DOHH2 (cell line): ENCODE measurements at regions not wholly inside any gene's neighbourhood (a gene's known extent, or its start where the extent isn't known, plus 50 kb on each side); places are given as distances from the start of the nearest gene placed in this dataset.
"Not testable (repeated sequence)": the region's sequence is repeated elsewhere in the genome, so short reads cannot be mapped to it uniquely, and the experiment has no call there.

Experiments used
- H3F3A ChIP-seq: fragments of 200-600 bp; sonication (generic), shearing (Covaris generic); 2 replicates; pipeline ENCODE4 v1.6.0; 2016; ENCODE audit warnings: antibody characterized with exemption, mild to moderate bottlenecking; ENCODE audit not compliant: control insufficient read depth, insufficient read depth
- H3K27ac ChIP-seq: fragments of 200-600 bp; sonication (generic); 2 replicates; pipeline ENCODE4 v1.5.1; 2014; ENCODE audit warnings: low read depth, mild to moderate bottlenecking, low read length, moderate library complexity
- H3K27me3 ChIP-seq: fragments of 200-600 bp; sonication (generic); 2 replicates; pipeline ENCODE4 v1.6.1; 2014; ENCODE audit warnings: mild to moderate bottlenecking, low read length, mixed read lengths; ENCODE audit not compliant: control insufficient read depth
- H3K36me3 ChIP-seq: fragments of 200-600 bp; sonication (generic); 2 replicates; pipeline ENCODE4 v1.6.1; 2014; ENCODE audit warnings: mild to moderate bottlenecking, low read length, moderate library complexity, mixed read lengths; ENCODE audit not compliant: control insufficient read depth
- H3K4me1 ChIP-seq: fragments of 200-600 bp; sonication (generic); 2 replicates; pipeline ENCODE4 v1.6.1; 2014; ENCODE audit warnings: mild to moderate bottlenecking, low read length, mixed read lengths; ENCODE audit not compliant: control insufficient read depth
- H3K4me2 ChIP-seq: fragments of 200-600 bp; sonication (generic); 2 replicates; pipeline ENCODE4 v1.6.0; 2014; ENCODE audit warnings: mild to moderate bottlenecking, low read length, moderate library complexity
- H3K4me3 ChIP-seq: fragments of 200-600 bp; sonication (generic); 2 replicates; pipeline ENCODE4 v1.5.1; 2014; ENCODE audit warnings: mild to moderate bottlenecking, low read length, mixed read lengths
- H3K79me2 ChIP-seq: fragments of 200-600 bp; sonication (generic); 2 replicates; pipeline ENCODE4 v1.6.1; 2014; ENCODE audit warnings: mild to moderate bottlenecking, low read length, mixed read lengths; ENCODE audit not compliant: control insufficient read depth
- H3K9me2 ChIP-seq: fragments of 200-600 bp; sonication (generic); replicated peaks from 2 replicates; pipeline ENCODE4 v1.6.1; 2014; ENCODE audit warnings: mild to moderate bottlenecking, low read length, mixed read lengths; ENCODE audit not compliant: control insufficient read depth
- H3K9me3 ChIP-seq: fragments of 200-600 bp; sonication (generic); 2 replicates; pipeline ENCODE4 v1.6.1; 2014; ENCODE audit warnings: antibody characterized with exemption, low read length, mixed read lengths; ENCODE audit not compliant: control insufficient read depth, insufficient read depth
- H4K20me1 ChIP-seq: fragments of 200-600 bp; sonication (generic); 2 replicates; pipeline ENCODE4 v1.6.0; 2014; ENCODE audit warnings: low read depth, mild to moderate bottlenecking, antibody characterized with exemption, low read length, moderate library complexity; ENCODE audit not compliant: control insufficient read depth, insufficient read depth
- EZH2phosphoT487 ChIP-seq: fragments of 200-600 bp; sonication (generic); IDR thresholded peaks from 2 replicates; pipeline ENCODE4 v1.6.1; 2017; ENCODE audit warnings: borderline replicate concordance, mild to moderate bottlenecking, antibody characterized with exemption, low read length, moderate library complexity, mixed read lengths
- TF ChIP-seq, protein P1 (sequence below): fragments of 200-600 bp; sonication (generic); IDR thresholded peaks from one replicate; pipeline ENCODE4 v1.5.1; 2014; ENCODE audit warnings: antibody characterized with exemption, mild to moderate bottlenecking, low read depth, low read length; ENCODE audit not compliant: poor library complexity, severe bottlenecking

GRCh38 chr12:9506746-9507145 is 101.0 kb downstream of the KLRB1 start:
- no peaks in the 10 kb centered on the region for H3K9me2 ChIP-seq
- no peak overlapping the region for H3K4me2 ChIP-seq
- H3K27ac ChIP-seq, result no peak overlapping the region
- H3K9me3 ChIP-seq, result no peaks in the 10 kb centered on the region
- no peaks in the 10 kb centered on the region for H3K4me1 ChIP-seq
- no peak overlapping the region for H3K4me3 ChIP-seq
- no peaks in the 10 kb centered on the region for H4K20me1 ChIP-seq
- H3K27me3 ChIP-seq, result no peaks in the 10 kb centered on the region
- H3F3A ChIP-seq, result no peaks in the 10 kb centered on the region
- no peaks in the 10 kb centered on the region for H3K79me2 ChIP-seq
- no peaks in the 10 kb centered on the region for H3K36me3 ChIP-seq
- TF ChIP-seq EZH2phosphoT487, result no peak
- TF ChIP-seq, protein P1, sequence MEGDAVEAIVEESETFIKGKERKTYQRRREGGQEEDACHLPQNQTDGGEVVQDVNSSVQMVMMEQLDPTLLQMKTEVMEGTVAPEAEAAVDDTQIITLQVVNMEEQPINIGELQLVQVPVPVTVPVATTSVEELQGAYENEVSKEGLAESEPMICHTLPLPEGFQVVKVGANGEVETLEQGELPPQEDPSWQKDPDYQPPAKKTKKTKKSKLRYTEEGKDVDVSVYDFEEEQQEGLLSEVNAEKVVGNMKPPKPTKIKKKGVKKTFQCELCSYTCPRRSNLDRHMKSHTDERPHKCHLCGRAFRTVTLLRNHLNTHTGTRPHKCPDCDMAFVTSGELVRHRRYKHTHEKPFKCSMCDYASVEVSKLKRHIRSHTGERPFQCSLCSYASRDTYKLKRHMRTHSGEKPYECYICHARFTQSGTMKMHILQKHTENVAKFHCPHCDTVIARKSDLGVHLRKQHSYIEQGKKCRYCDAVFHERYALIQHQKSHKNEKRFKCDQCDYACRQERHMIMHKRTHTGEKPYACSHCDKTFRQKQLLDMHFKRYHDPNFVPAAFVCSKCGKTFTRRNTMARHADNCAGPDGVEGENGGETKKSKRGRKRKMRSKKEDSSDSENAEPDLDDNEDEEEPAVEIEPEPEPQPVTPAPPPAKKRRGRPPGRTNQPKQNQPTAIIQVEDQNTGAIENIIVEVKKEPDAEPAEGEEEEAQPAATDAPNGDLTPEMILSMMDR, result no peak

GRCh38 chr12:9503384-9503783 is 104.3 kb downstream of the KLRB1 start:
- H3K27ac ChIP-seq, H3K9me3 ChIP-seq, H3K4me1 ChIP-seq, H3K4me2 ChIP-seq, H3K36me3 ChIP-seq, H3K79me2 ChIP-seq, H3K4me3 ChIP-seq, H3K27me3 ChIP-seq, H3K9me2 ChIP-seq, H3F3A ChIP-seq, H4K20me1 ChIP-seq: not testable (repeated sequence)

DNA sequence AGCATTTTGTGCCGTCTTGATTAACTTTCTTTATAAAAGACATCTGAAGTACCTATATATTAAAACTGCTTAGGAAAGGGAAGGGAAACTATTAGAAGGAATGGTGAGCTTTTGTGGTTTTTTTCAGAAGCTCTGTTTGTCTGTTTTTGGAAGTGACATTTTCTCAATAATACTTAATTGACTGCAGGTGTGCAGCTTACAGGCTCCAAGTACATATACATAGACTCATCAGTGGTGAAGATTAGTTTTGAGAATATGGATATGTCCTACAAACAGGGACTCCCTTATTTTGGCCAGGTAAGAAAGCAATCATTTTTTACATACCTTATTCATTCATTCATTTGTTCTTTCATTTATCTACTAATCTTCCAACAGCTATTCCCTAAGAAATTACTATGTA is 104.9 kb downstream of the KLRB1 start:
- not testable (repeated sequence) for H3K27ac ChIP-seq, H3K27me3 ChIP-seq, H4K20me1 ChIP-seq, H3F3A ChIP-seq, H3K79me2 ChIP-seq, H3K9me2 ChIP-seq, H3K4me3 ChIP-seq, H3K4me1 ChIP-seq, H3K9me3 ChIP-seq, H3K36me3 ChIP-seq, H3K4me2 ChIP-seq

DNA sequence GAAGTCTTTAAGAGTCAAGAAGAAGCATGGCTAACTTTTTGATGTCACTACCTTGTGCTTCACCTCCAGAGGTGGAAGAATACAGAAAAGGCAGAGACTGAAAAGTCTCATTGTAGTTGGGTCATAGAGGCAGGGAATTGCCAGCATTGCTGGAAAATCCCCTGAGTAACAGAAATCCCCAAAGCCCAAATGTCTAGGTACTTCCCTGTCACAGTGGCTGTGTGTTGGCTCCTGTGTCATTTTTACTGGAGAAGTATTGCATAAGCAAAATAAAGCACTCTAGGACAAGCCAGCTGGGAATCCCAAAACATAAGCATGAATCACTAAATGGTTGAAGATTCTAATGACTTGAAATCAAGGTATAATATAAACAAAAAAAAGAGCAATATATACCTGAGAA is 114.4 kb downstream of the KLRB1 start:
- not testable (repeated sequence) for H4K20me1 ChIP-seq

GRCh38 chr12:9481289-9481688 is 126.4 kb downstream of the KLRB1 start:
- H3K79me2 ChIP-seq, H3K9me2 ChIP-seq: not testable (repeated sequence)

More for the DNA sequence above, 114.4 kb downstream of the KLRB1 start:
- not testable (repeated sequence) for H3K4me1 ChIP-seq, H3K4me2 ChIP-seq, H3K9me3 ChIP-seq, H3K36me3 ChIP-seq, H3K27me3 ChIP-seq, H3K79me2 ChIP-seq, H3K4me3 ChIP-seq, H3F3A ChIP-seq, H3K27ac ChIP-seq, H3K9me2 ChIP-seq

DNA sequence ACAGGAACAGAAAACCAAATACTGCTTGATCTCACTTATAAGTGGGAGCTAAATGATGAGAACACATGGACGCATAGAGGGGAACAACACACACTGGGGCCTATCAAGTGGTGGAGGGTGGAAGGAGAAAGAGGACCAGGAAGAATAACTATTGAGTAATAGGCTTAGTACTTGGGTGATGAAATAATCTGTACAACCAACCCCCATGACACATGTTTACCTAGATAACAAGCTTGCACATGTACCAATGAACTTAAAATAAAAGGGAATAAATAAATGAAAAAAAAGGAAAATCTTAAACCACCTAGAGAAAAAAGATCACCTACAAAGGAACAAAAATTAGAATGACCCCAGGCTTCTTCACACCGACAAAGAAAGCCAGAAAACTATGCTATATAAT is 133.5 kb downstream of the KLRB1 start:
- not testable (repeated sequence) for H3K27ac ChIP-seq, H3K9me3 ChIP-seq, H3K4me2 ChIP-seq, H3K79me2 ChIP-seq, H4K20me1 ChIP-seq, H3K9me2 ChIP-seq, H3K4me3 ChIP-seq, H3F3A ChIP-seq, H3K36me3 ChIP-seq, H3K27me3 ChIP-seq
- H3K4me1 ChIP-seq, result peaks cover 10% of the 10 kb centered on the region

More at GRCh38 chr12:9481289-9481688, 126.4 kb downstream of the KLRB1 start:
- H4K20me1 ChIP-seq, H3K27me3 ChIP-seq, H3F3A ChIP-seq, H3K4me3 ChIP-seq, H3K27ac ChIP-seq, H3K36me3 ChIP-seq, H3K9me3 ChIP-seq, H3K4me1 ChIP-seq, H3K4me2 ChIP-seq: not testable (repeated sequence)

DNA sequence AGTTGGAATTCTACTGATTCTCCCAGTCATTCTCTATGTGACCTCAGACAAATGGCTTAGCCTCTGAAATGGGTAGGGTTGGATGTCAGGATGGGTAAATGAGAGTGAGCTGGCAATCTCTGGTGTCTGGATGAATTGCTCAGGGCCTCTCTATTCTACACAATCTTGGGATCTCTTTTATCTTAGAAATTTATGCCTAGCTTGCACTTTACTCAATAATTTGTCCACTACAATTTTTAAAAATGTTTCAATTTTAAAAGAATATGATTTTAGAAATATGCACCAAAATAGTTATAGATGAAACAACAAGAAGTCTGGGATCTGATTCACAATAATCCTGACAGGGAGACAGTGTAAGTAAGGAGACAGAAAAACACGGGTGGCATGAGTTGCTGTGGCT is 134.1 kb downstream of the KLRB1 start:
- not testable (repeated sequence) for H4K20me1 ChIP-seq, H3K4me2 ChIP-seq, H3K9me3 ChIP-seq, H3K4me3 ChIP-seq, H3K27me3 ChIP-seq, H3K79me2 ChIP-seq, H3K36me3 ChIP-seq, H3F3A ChIP-seq, H3K27ac ChIP-seq, H3K9me2 ChIP-seq
- H3K4me1 ChIP-seq, result peaks cover 10% of the 10 kb centered on the region

GRCh38 chr12:9471501-9471900 is 136.2 kb downstream of the KLRB1 start:
- H3K9me3 ChIP-seq, H3K4me2 ChIP-seq, H3K27ac ChIP-seq, H3K27me3 ChIP-seq, H3K9me2 ChIP-seq, H3K79me2 ChIP-seq, H4K20me1 ChIP-seq, H3K4me3 ChIP-seq, H3K36me3 ChIP-seq, H3F3A ChIP-seq: not testable (repeated sequence)
- H3K4me1 ChIP-seq, result peaks cover 10% of the 10 kb centered on the region
